Prostate gland (tissue), 2 donors: ENCODE measurements at regions not wholly inside any gene's neighbourhood (a gene's known extent, or its start where the extent isn't known, plus 50 kb on each side); places are given as distances from the start of the nearest gene placed in this dataset.

Experiments
- DNase-seq: peaks from one replicate; pipeline ENCODE4 v3.0.0-alpha.2; 2019; ENCODE audit warnings: low spot score
- H3K27ac ChIP-seq, 2 donors: fragments of 200-600 bp; sonication (generic); 2 replicates each; pipeline ENCODE4 v1.5.1; 2017 to 2019
- H3K27me3 ChIP-seq: fragments of 200-600 bp; sonication (generic); replicated peaks from 2 replicates; pipeline ENCODE4 v1.5.1; 2019; ENCODE audit not compliant: insufficient read depth
- H3K36me3 ChIP-seq, 2 donors: fragments of 200-600 bp; sonication (generic); 1 replicate in 1 of 2; 2 replicates in 1 of 2; pipeline versions ENCODE4 v1.5.1 to v1.8.1; 2017 to 2019
- H3K4me1 ChIP-seq: fragments of 200-600 bp; sonication (generic); replicated peaks from 2 replicates; pipeline ENCODE4 v1.5.1; 2019
- H3K4me3 ChIP-seq, 2 donors: fragments of 200-600 bp; sonication (generic); 2 replicates each; pipeline ENCODE4 v1.5.1; 2017 to 2019
- H3K9me3 ChIP-seq: fragments of 200-600 bp; sonication (generic); 2 replicates; pipeline ENCODE4 v1.5.1; 2017
- POLR2A ChIP-seq: fragments of 450-650 bp; IDR thresholded peaks from one replicate; pipeline ENCODE4 v1.6.1; 2016; ENCODE audit warnings: antibody characterized with exemption, mild to moderate bottlenecking
- POLR2AphosphoS5 ChIP-seq: sonication (generic); formaldehyde crosslinking; IDR thresholded peaks from one replicate; pipeline ENCODE4 v1.6.1; 2017; ENCODE audit warnings: antibody characterized with exemption
- WGBS: methylation state at CpG from one replicate; pipeline ENCODE4 v1.1.5; 2018; 5-methylcytosine and 5-hydroxymethylcytosine counted together
- intact Hi-C: fragments of 100-400 bp; cut with DNase I; formaldehyde crosslinking; loops from one replicate; pipeline ENCODE4 v1.14.2; 2022
- TF ChIP-seq, protein P1 (sequence below), 4 experiments: fragments of 200-600 bp in 2 of 4; fragments of 450-650 bp in 2 of 4; sonication (generic) in 2 of 4; IDR thresholded peaks; 1 replicate in 3 of 4; 2 replicates in 1 of 4; pipeline ENCODE4 v1.5.1; 2016 to 2019; ENCODE audit warnings: antibody characterized with exemption in 4 of 4, mild to moderate bottlenecking in 2 of 4, moderate library complexity in 2 of 4

DNA sequence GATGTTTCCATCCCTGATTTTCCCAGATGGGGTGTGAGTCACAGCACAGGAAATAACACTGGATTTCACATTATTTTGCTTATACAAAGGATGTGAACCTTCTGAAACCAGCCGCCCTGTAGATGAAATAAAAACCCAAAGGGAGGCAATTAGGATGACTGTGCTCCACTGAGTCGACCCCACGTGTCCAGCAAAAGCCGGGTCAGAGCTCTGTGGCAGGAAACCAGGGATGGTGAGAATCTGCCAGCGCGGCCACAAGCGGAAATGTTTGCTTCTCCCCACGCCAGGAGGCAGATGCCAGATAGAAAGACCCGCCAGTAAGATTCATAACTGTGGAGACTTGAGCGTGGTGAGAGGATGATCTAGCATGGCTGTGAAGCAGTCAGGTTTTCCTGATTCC, 764.4 kb downstream of the LIG4 start:
- 78% methylated on average over 10 of the region's 10 CpGs for WGBS
- Histone ChIP-seq H3K36me3 (no peaks in the 10 kb centered on the region), H3K27ac (no peak overlapping the region), H3K27me3 (no peaks in the 10 kb centered on the region), H3K4me3 (no peak overlapping the region), H3K4me1 (no peaks in the 10 kb centered on the region), H3K9me3 (no peaks in the 10 kb centered on the region)
- intact Hi-C loops: no loop called here
- DNase-seq: no peak
- TF ChIP-seq, protein P1, sequence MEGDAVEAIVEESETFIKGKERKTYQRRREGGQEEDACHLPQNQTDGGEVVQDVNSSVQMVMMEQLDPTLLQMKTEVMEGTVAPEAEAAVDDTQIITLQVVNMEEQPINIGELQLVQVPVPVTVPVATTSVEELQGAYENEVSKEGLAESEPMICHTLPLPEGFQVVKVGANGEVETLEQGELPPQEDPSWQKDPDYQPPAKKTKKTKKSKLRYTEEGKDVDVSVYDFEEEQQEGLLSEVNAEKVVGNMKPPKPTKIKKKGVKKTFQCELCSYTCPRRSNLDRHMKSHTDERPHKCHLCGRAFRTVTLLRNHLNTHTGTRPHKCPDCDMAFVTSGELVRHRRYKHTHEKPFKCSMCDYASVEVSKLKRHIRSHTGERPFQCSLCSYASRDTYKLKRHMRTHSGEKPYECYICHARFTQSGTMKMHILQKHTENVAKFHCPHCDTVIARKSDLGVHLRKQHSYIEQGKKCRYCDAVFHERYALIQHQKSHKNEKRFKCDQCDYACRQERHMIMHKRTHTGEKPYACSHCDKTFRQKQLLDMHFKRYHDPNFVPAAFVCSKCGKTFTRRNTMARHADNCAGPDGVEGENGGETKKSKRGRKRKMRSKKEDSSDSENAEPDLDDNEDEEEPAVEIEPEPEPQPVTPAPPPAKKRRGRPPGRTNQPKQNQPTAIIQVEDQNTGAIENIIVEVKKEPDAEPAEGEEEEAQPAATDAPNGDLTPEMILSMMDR (IDR thresholded peaks at IDR 0.05): no peak
- TF ChIP-seq POLR2AphosphoS5: no peak
- TF ChIP-seq POLR2A: no peak

DNA sequence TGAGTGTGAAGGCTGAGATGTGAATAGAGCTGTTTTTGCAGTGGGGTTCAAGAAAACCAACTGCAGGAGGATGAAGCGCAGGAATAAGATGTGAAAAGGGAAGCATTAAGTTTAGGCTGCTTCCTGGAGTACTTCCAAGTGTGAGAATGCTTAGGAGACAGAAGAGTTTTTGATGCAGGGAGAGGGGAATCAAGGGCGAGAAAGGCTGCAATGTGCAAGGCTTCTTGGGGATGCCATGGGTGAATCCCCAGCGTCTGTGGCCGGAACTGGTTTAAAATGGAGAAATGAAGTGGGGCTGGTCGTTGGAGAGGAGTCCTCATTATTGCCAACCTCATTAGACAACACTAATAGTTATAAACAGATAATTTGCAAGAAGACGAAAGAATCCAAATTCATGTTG, 764.9 kb downstream of the LIG4 start:
- TF ChIP-seq, protein P1 (IDR thresholded peaks at IDR 0.05): no peak
- TF ChIP-seq POLR2A: no peak
- no peak for TF ChIP-seq POLR2AphosphoS5
- WGBS: 83% methylated on average over 6 of the region's 6 CpGs
- H3K36me3 ChIP-seq: no peaks in the 10 kb centered on the region
- intact Hi-C loops: no loop called here
- no peaks in the 10 kb centered on the region for H3K9me3 ChIP-seq
- no peak for DNase-seq
- no peak overlapping the region for H3K4me3 ChIP-seq
- H3K27me3 ChIP-seq: no peaks in the 10 kb centered on the region
- H3K4me1 ChIP-seq: no peaks in the 10 kb centered on the region
- no peak overlapping the region for H3K27ac ChIP-seq

DNA sequence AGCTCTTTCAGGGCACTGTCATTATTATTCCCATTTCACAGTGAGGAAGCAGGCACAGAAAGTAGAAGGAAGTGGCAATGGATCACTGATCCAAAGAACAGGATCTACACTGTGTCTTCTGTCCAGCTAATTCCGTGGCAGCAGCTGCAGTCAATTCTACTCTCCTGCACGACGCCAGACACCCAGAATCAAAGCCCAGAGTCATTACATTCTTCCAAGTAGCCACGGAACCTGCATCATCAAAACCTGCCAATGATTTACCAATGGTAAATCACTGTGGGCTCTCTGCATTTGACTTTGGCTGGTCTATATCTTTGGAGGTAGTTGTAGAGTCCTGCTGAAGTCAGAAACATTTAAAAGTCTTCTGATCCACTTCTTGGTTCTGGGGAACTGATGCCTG, 767.7 kb downstream of the LIG4 start:
- H3K36me3 ChIP-seq: no peaks in the 10 kb centered on the region
- WGBS: 33% methylated on average over 4 of the region's 4 CpGs
- DNase-seq: no peak
- no peaks in the 10 kb centered on the region for H3K4me1 ChIP-seq
- H3K9me3 ChIP-seq: no peaks in the 10 kb centered on the region
- intact Hi-C loops: no loop called here
- no peak overlapping the region for H3K4me3 ChIP-seq
- no peak overlapping the region for H3K27ac ChIP-seq
- H3K27me3 ChIP-seq: no peaks in the 10 kb centered on the region
- TF ChIP-seq, protein P1 (IDR thresholded peaks at IDR 0.05): no peak
- no peak for TF ChIP-seq POLR2AphosphoS5
- no peak for TF ChIP-seq POLR2A

DNA sequence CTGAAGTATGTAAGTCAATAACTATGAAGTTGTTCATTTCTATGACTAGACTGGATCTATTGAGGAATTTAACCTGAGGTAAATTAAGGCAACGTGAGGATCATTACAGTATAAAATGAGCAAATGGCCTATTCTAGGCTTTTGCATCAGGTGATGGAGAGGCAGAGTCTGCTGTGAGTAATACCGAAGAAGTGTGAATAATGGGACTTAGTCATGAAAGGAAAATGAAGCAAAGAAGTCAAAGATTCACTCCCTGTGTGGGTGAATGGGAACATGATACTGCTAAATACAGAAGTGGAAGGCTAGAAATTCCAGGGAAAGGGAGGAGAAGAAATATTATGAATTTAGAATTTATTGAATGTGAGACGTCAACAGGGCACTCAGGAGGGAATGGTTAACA, 774.1 kb downstream of the LIG4 start:
- WGBS: 77% methylated on average over 3 of the region's 3 CpGs

DNA sequence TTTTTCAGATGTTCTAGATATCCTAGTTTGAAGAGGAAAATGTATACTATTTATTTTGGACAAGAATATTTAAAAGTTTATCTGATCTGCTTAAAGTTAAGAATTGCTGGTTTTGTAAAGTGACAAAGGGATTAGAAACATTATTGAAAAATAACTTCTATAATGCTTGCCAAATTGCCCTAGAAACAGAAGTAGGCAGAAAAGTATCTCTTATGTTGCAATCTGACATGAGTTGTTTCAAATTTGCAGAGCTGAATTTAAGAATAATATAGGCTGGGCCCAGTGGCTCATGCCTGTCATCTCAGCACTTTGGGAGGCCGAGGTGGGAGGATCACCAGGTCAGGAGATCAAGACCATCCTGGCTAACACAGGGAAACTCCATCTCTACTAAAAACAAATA, 777.1 kb downstream of the LIG4 start:
- WGBS: 78% methylated on average over 1 of the region's 1 CpG
- Histone ChIP-seq H3K27me3 (no peaks in the 10 kb centered on the region), H3K27ac (no peak overlapping the region), H3K9me3 (no peaks in the 10 kb centered on the region), H3K4me1 (no peaks in the 10 kb centered on the region), H3K36me3 (no peaks in the 10 kb centered on the region), H3K4me3 (no peak overlapping the region)
- DNase-seq: no peak
- intact Hi-C loops: no loop called here
- TF ChIP-seq POLR2AphosphoS5 (no peak), POLR2A (no peak)
- TF ChIP-seq, protein P1 (IDR thresholded peaks at IDR 0.05): no peak

More for the DNA sequence above, 774.1 kb downstream of the LIG4 start:
- Histone ChIP-seq H3K4me1 (no peaks in the 10 kb centered on the region), H3K36me3 (no peaks in the 10 kb centered on the region), H3K4me3 (no peak overlapping the region), H3K9me3 (no peaks in the 10 kb centered on the region), H3K27me3 (no peaks in the 10 kb centered on the region), H3K27ac (no peak overlapping the region)
- no peak for TF ChIP-seq POLR2AphosphoS5
- TF ChIP-seq POLR2A: no peak
- TF ChIP-seq, protein P1 (IDR thresholded peaks at IDR 0.05): no peak
- DNase-seq: no peak
- intact Hi-C loops: no loop called here
